ENCODE measurements at regions not wholly inside any gene's neighbourhood (a gene's known extent, or its start where the extent isn't known, plus 50 kb on each side); places are given as distances from the start of the nearest gene placed in this dataset.
"Not testable (repeated sequence)": the region's sequence is repeated elsewhere in the genome, so short reads cannot be mapped to it uniquely, and the experiment has no call there.

GRCh38 chr5:30494113-30494512 lies 699.4 kb upstream of the CDH6 start:
- intact Hi-C loops (cut with micrococcal nuclease); dilution Hi-C loops (cut with MboI; ENCODE audit: extremely low pct_ligation_motif_present, low sequenced_read_pairs); H3K79me2 ChIP-seq (ENCODE audit: control insufficient read depth, insufficient read depth, low read length); H3K9me3 ChIP-seq (replicated peaks; ENCODE audit: control insufficient read depth, insufficient read depth, low read length); H3K27me3 ChIP-seq (ENCODE audit: control insufficient read depth in 2 of 2, insufficient read depth in 2 of 2, low read length in 2 of 2); H3K4me3 ChIP-seq (replicated peaks in 1 of 3; ENCODE audit: insufficient read depth in 1 of 3, low read depth in 1 of 3, low read length in 3 of 3); FAIRE-seq; H4K20me1 ChIP-seq (replicated peaks; ENCODE audit: control insufficient read depth, extremely low read depth, insufficient read depth, low read length); DNase-seq (ENCODE audit: low read depth, low spot score); H3K9ac ChIP-seq (replicated peaks; ENCODE audit: extremely low read depth, insufficient read depth, low read length); H3K27ac ChIP-seq (ENCODE audit: insufficient read depth, low read depth, low read length); POLR2A ChIA-PET; H3K36me3 ChIP-seq (ENCODE audit: control insufficient read depth in 2 of 2, extremely low read depth in 1 of 2, insufficient read depth in 2 of 2, low read length in 2 of 2); H3K4me1 ChIP-seq (ENCODE audit: control insufficient read depth, extremely low read depth, insufficient read depth, low read length); H3K4me2 ChIP-seq (ENCODE audit: insufficient read depth, low read length); H2AFZ ChIP-seq (ENCODE audit: low read depth, low read length); H3K9me1 ChIP-seq (replicated peaks; ENCODE audit: control insufficient read depth, extremely low read depth, insufficient read depth, low read length); BruUV-seq (replicated peaks); CTCF ChIA-PET: not testable (repeated sequence)

GRCh38 chr5:30479104-30479503 lies 714.4 kb upstream of the CDH6 start:
- intact Hi-C loops (cut with micrococcal nuclease), result no loop called here
- CTCF ChIA-PET, result no interaction called here

More at GRCh38 chr5:30479104-30479503, 714.4 kb upstream of the CDH6 start:
- Histone ChIP-seq H3K27me3 (ENCODE audit: control insufficient read depth in 2 of 2, insufficient read depth in 2 of 2, low read length in 2 of 2) (no peaks in the 10 kb centered on the region), H4K20me1 (replicated peaks; ENCODE audit: control insufficient read depth, extremely low read depth, insufficient read depth, low read length) (no peaks in the 10 kb centered on the region), H3K4me2 (ENCODE audit: insufficient read depth, low read length) (no peak overlapping the region), H3K9me3 (replicated peaks; ENCODE audit: control insufficient read depth, insufficient read depth, low read length) (peaks cover 2% of the 10 kb centered on the region), H3K9me1 (replicated peaks; ENCODE audit: control insufficient read depth, extremely low read depth, insufficient read depth, low read length) (no peaks in the 10 kb centered on the region), H2AFZ (ENCODE audit: low read depth, low read length) (no peak overlapping the region), H3K9ac (replicated peaks; ENCODE audit: extremely low read depth, insufficient read depth, low read length) (no peak overlapping the region), H3K27ac (ENCODE audit: insufficient read depth, low read depth, low read length) (no peak overlapping the region), H3K4me3 (replicated peaks in 1 of 3; ENCODE audit: insufficient read depth in 1 of 3, low read depth in 1 of 3, low read length in 3 of 3) (no peak overlapping the region), H3K4me1 (ENCODE audit: control insufficient read depth, extremely low read depth, insufficient read depth, low read length) (no peaks in the 10 kb centered on the region), H3K36me3 (ENCODE audit: control insufficient read depth in 2 of 2, extremely low read depth in 1 of 2, insufficient read depth in 2 of 2, low read length in 2 of 2) (no peaks in the 10 kb centered on the region), H3K79me2 (ENCODE audit: control insufficient read depth, insufficient read depth, low read length) (no peaks in the 10 kb centered on the region)
- BruUV-seq (replicated peaks), result no TSS peak
- FAIRE-seq (no peak), DNase-seq (ENCODE audit: low read depth, low spot score) (no peak)
- POLR2A ChIA-PET, result no interaction called here
- no peak for TF ChIP-seq CTCF (IDR thresholded peaks at IDR 0.05; ENCODE audit: extremely low read depth in 1 of 2, insufficient read depth in 1 of 2, low read depth in 1 of 2, low read length in 2 of 2)
- TF ChIP-seq FOS (IDR thresholded peaks at IDR 0.05; ENCODE audit: borderline replicate concordance, insufficient read depth, low read length), result no peak
- TF ChIP-seq, protein P1, sequence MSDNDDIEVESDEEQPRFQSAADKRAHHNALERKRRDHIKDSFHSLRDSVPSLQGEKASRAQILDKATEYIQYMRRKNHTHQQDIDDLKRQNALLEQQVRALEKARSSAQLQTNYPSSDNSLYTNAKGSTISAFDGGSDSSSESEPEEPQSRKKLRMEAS (IDR thresholded peaks at IDR 0.05; ENCODE audit: insufficient read depth, insufficient read length), result no peak
- no peak for TF ChIP-seq MYC (IDR thresholded peaks at IDR 0.05; ENCODE audit: low read depth, low read length)
- dilution Hi-C loops (cut with MboI; ENCODE audit: extremely low pct_ligation_motif_present, low sequenced_read_pairs), result no loop called here

All from endothelial cell of umbilical vein (primary cell).